HCT116 (cell line): ENCODE measurements at regions not wholly inside any gene's neighbourhood (a gene's known extent, or its start where the extent isn't known, plus 50 kb on each side); places are given as distances from the start of the nearest gene placed in this dataset.
"Not testable (repeated sequence)": the region's sequence is repeated elsewhere in the genome, so short reads cannot be mapped to it uniquely, and the experiment has no call there.

Experiments
- ATAC-seq: fragments of 200-7000 bp; cut with Tn5 transposase; 2 replicates; pipeline ENCODE4 v1.9.1; 2020; ENCODE audit warnings: mild to moderate bottlenecking, moderate library complexity
- BruUV-seq: library from RNA; stranded (reverse); fragments of 400-500 nt; replicated peaks from 2 replicates; lab custom pipeline; 2021; lab: Mats Ljungman, UMichigan
- CTCF ChIA-PET: fragments of 300-600 bp; sonication (Branson Sonifier 250); formaldehyde crosslinking; loops from one replicate; lab custom pipeline; 2021; ENCODE audit warnings: antibody characterized with exemption; lab: Charles Lee
- POLR2A ChIA-PET: fragments of 300-600, 350-600 bp; sonication (Branson Sonifier 250); formaldehyde crosslinking; loops from one replicate; lab custom pipeline; 2021; ENCODE audit warnings: antibody characterized with exemption; lab: Charles Lee
- RAD21 ChIA-PET, 2 experiments: fragments of 300-600 bp; sonication (Branson Sonifier 250); formaldehyde crosslinking; loops; one replicate each; lab custom pipeline; 2023; ENCODE audit warnings: low total read pairs in 2 of 2; ENCODE audit not compliant: uncharacterized antibody in 2 of 2, unreplicated experiment in 2 of 2, low non-redundant PET in 1 of 2; lab: Charles Lee
- DNase-seq: peaks from one replicate; pipeline ENCODE4 v3.0.0-alpha.2; 2010; ENCODE audit warnings: low read depth, low spot score
- H2AFZ ChIP-seq: fragments of 200-600 bp; shearing (Covaris generic), sonication (generic); 2 replicates; pipeline ENCODE4 v1.6.1; 2017; ENCODE audit warnings: low read depth, mixed run types, mixed read lengths, antibody characterized with exemption, low read length; ENCODE audit not compliant: poor library complexity, severe bottlenecking
- H3K27ac ChIP-seq: 2 replicates; pipeline ENCODE4 v1.5.1; 2012; ENCODE audit warnings: low read depth, low read length
- H3K27me3 ChIP-seq: fragments of 200-600 bp; sonication (generic); 2 replicates; pipeline ENCODE4 v1.6.1; 2016; ENCODE audit warnings: mixed run types, low read length, mixed read lengths; ENCODE audit not compliant: insufficient read depth
- H3K36me3 ChIP-seq, 2 experiments: fragments of 200-500 bp in 1 of 2; fragments of 200-600 bp in 1 of 2; sonication (Bioruptor generic) in 1 of 2; sonication (generic) in 1 of 2; 2 replicates each; pipeline versions ENCODE4 v1.5.1 to v1.6.1; 2014 to 2016; ENCODE audit warnings: low read length in 2 of 2, inconsistent platforms in 1 of 2, mixed read lengths in 1 of 2, mixed run types in 1 of 2; ENCODE audit not compliant: insufficient read depth in 2 of 2, control insufficient read depth in 1 of 2
- H3K4me1 ChIP-seq, 2 experiments: fragments of 200-600 bp in 1 of 2; sonication (generic) in 1 of 2; 2 replicates each; pipeline versions ENCODE4 v1.5.1 to v1.6.1; 2012 to 2017; ENCODE audit warnings: low read length in 2 of 2, inconsistent platforms in 1 of 2, mild to moderate bottlenecking in 1 of 2, mixed read lengths in 1 of 2, mixed run types in 1 of 2, moderate library complexity in 1 of 2; ENCODE audit not compliant: insufficient read depth in 2 of 2, control insufficient read depth in 1 of 2
- H3K4me2 ChIP-seq: fragments of 200-600 bp; sonication (generic); 2 replicates; pipeline ENCODE4 v1.6.1; 2017; ENCODE audit warnings: mixed run types, low read length, mixed read lengths
- H3K4me3 ChIP-seq, 2 experiments: fragments of 200-600 bp in 1 of 2; sonication (generic) in 1 of 2; replicated peaks in 1 of 2; 2 replicates each; pipeline ENCODE4 v1.5.1; 2011 to 2016; ENCODE audit warnings: low read length in 2 of 2, control low read depth in 1 of 2, low read depth in 1 of 2, mild to moderate bottlenecking in 1 of 2, mixed read lengths in 1 of 2, mixed run types in 1 of 2
- H3K79me2 ChIP-seq: fragments of 200-600 bp; sonication (generic); 2 replicates; pipeline ENCODE4 v1.6.1; 2017; ENCODE audit warnings: mild to moderate bottlenecking, mixed run types, low read length, moderate library complexity, mixed read lengths; ENCODE audit not compliant: insufficient read depth
- H3K9ac ChIP-seq: fragments of 200-600 bp; sonication (generic); 2 replicates; pipeline ENCODE4 v1.6.1; 2016; ENCODE audit warnings: low read length, mixed read lengths
- H3K9me2 ChIP-seq: fragments of 200-600 bp; sonication (generic), shearing (Covaris generic); 2 replicates; pipeline ENCODE4 v1.6.1; 2017; ENCODE audit warnings: mixed run types, mild to moderate bottlenecking, moderate library complexity; ENCODE audit not compliant: insufficient read depth
- H3K9me3 ChIP-seq, 2 experiments: fragments of 200-500 bp in 1 of 2; fragments of 200-600 bp in 1 of 2; sonication (Bioruptor generic) in 1 of 2; sonication (generic) in 1 of 2; 2 replicates each; pipeline ENCODE4 v1.6.1; 2014 to 2017; ENCODE audit warnings: low read length in 2 of 2, mixed read lengths in 2 of 2, inconsistent platforms in 1 of 2, low read depth in 1 of 2, mild to moderate bottlenecking in 1 of 2, mixed run types in 1 of 2, moderate library complexity in 1 of 2; ENCODE audit not compliant: control insufficient read depth in 1 of 2, insufficient read depth in 1 of 2
- H4K20me1 ChIP-seq: fragments of 200-600 bp; sonication (generic), shearing (Covaris generic); 2 replicates; pipeline ENCODE4 v1.6.1; 2017; ENCODE audit warnings: mixed run types, mild to moderate bottlenecking, moderate library complexity; ENCODE audit not compliant: insufficient read depth
- POLR2AphosphoS5 ChIP-seq: IDR thresholded peaks from 2 replicates; pipeline ENCODE4 v1.6.1; 2011; ENCODE audit warnings: mild to moderate bottlenecking, low read depth, low read length, moderate library complexity
- SRF ChIP-seq: IDR thresholded peaks from 2 replicates; pipeline ENCODE4 v1.6.1; 2012; ENCODE audit warnings: low read depth
- intact Hi-C: fragments of 100-400 bp; cut with micrococcal nuclease; formaldehyde crosslinking; loops from 2 replicates; pipeline ENCODE4 v1.10.0; 2022

- Histone ChIP-seq H3K4me3 (no peak overlapping the region), H3K9me2 (no peaks in the 10 kb centered on the region)
- TF ChIP-seq POLR2AphosphoS5 (no peak), SRF (no peak)
- TF ChIP-seq, all 23 proteins: peak for 0
- POLR2A ChIA-PET, result no interaction called here
- Histone ChIP-seq H3K27me3 (no peaks in the 10 kb centered on the region), H2AFZ (no peak overlapping the region), H3K36me3 (no peaks in the 10 kb centered on the region), H3K27ac (no peak overlapping the region), H3K9ac (no peak overlapping the region), H3K4me1 (no peaks in the 10 kb centered on the region), H3K79me2 (no peaks in the 10 kb centered on the region), H3K4me2 (no peak overlapping the region), H4K20me1 (no peaks in the 10 kb centered on the region), H3K9me3 (no peaks in the 10 kb centered on the region)
- ATAC-seq (no peak), DNase-seq (no peak)
- intact Hi-C loops, result no loop called here
- BruUV-seq, result no TSS peak
- RAD21 ChIA-PET, result no interaction called here
- CTCF ChIA-PET, result no interaction called here
These were observed 316.6 kb downstream of the CGGBP1 start for GRCh38 chr3:87742250-87742649.

- H3K9ac ChIP-seq, H3K79me2 ChIP-seq, H3K27ac ChIP-seq, H3K4me2 ChIP-seq, H3K9me3 ChIP-seq, intact Hi-C loops, ATAC-seq, H4K20me1 ChIP-seq, H3K36me3 ChIP-seq, BruUV-seq, CTCF ChIA-PET, H3K9me2 ChIP-seq, RAD21 ChIA-PET, H3K4me1 ChIP-seq, POLR2A ChIA-PET, H3K27me3 ChIP-seq, DNase-seq, H3K4me3 ChIP-seq, H2AFZ ChIP-seq: not testable (repeated sequence)
These were observed 317.9 kb downstream of the CGGBP1 start for GRCh38 chr3:87740894-87741293.

GRCh38 chr3:87737817-87738216 is 321.0 kb downstream of the CGGBP1 start:
- H3K9me2 ChIP-seq, ATAC-seq, H3K4me3 ChIP-seq, POLR2A ChIA-PET, H3K4me1 ChIP-seq, H3K27ac ChIP-seq, intact Hi-C loops, BruUV-seq, RAD21 ChIA-PET, H4K20me1 ChIP-seq, H3K9ac ChIP-seq, H2AFZ ChIP-seq, DNase-seq, H3K79me2 ChIP-seq, H3K9me3 ChIP-seq, H3K36me3 ChIP-seq, CTCF ChIA-PET, H3K27me3 ChIP-seq: not testable (repeated sequence)
- H3K4me2 ChIP-seq, result peak overlapping the region; percentile 3; the same call in 1 of the 2 replicates
